Stimulated activated CD4-positive, alpha-beta T cell treated with anti-CD3 and anti-CD28 coated beads, Interleukin-4, amount 100 ng/mL, for 1 hour (primary cell): ENCODE measurements at regions not wholly inside any gene's neighbourhood (a gene's known extent, or its start where the extent isn't known, plus 50 kb on each side); places are given as distances from the start of the nearest gene placed in this dataset.

Experiments used
- DNase-seq: peaks from one replicate; pipeline ENCODE4 v3.0.0-alpha.2; 2020

DNA sequence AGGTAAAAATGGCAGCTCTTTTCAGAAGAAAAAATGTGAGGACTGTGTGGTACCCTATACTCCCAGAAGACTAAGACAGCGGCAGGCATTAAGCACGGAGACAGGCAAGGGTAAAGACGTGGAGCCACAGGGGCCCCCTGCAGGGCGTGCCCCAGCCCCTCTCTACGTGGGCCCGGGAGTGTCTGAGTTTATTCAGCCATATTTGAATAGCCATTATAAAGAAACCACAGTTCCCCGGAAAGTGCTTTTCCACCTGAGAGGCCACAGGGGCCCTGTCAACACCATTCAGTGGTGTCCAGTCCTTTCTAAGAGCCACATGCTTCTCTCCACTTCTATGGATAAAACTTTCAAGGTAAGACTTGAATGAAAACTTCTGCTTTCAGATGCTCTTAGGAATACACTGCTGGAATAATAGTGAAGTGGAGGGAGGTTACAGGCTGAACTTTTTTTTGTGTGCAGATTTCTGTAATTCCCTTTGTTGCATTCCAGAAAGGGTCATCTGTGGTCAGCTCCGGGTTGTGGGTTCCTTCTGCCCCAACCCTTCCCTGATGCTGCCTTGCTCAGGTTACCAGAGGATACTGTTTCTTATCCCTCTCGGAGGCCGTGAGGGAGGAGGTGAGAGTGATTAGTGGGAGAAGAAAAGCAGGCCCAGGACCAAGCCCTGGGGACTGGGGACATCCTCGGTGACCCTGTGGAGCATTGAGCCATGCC is 58.4 kb downstream of the SLC25A47 start:
- no peak for DNase-seq

DNA sequence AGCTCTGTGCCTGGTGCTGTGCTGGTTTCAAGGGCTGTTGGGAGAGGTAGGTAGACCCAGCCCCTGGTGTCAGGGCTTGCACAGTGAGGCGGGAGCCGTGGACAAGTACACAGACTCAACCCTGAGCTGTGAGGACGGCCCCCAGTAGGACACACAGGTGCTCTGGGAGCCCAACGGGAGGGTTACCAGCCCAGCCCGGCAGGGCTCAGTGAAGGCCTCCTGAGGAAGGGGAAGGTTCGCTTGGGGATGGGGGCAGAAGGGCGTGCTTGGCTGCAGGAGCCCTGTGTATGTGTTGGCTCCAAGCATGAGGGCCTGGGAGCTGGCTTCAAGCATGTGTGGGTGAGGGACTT is 58.9 kb downstream of the SLC25A47 start:
- no peak for DNase-seq

DNA sequence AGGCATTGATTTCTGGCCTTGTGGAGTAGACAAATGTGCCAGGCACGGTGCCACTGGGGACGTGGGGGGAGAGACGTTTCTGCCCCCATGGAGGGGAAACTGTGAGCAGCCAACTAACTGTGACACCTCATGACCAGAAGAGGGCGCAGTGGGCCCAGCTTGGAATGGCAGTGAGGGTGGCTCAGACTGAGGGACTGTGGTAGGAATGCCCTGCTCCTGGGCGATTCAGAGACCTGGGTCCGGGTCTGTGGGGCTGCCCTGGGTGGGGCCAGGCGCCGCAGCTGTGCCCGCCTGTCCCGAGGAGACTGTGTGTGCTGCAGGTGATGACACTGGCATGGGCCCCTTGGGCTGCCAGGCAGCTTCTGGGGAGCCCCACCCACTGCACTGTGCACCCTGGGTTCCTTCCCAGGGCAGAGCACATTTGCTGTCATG is 60.6 kb downstream of the SLC25A47 start:
- peak; percentile 59 for DNase-seq

DNA sequence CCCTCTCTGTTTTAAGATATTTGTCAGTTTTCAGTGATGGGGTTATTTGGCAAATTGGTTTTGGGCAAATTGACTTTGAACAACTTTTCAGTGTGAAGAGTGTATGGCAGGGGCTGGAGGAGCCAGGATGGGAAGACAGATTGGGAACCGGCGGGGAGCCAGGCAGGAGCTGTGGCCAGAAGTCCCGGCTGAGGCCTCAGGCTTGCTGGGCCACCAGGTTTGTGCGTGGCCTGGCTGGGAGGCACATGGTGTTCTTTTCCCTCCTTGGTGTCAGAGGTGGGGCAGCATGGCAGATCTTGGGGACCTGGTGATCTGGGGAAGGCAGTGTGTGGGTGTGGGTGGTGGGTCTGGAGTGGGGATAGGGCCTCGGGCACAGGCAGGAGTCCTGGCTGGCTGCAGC is 61.1 kb downstream of the SLC25A47 start:
- no peak for DNase-seq

DNA sequence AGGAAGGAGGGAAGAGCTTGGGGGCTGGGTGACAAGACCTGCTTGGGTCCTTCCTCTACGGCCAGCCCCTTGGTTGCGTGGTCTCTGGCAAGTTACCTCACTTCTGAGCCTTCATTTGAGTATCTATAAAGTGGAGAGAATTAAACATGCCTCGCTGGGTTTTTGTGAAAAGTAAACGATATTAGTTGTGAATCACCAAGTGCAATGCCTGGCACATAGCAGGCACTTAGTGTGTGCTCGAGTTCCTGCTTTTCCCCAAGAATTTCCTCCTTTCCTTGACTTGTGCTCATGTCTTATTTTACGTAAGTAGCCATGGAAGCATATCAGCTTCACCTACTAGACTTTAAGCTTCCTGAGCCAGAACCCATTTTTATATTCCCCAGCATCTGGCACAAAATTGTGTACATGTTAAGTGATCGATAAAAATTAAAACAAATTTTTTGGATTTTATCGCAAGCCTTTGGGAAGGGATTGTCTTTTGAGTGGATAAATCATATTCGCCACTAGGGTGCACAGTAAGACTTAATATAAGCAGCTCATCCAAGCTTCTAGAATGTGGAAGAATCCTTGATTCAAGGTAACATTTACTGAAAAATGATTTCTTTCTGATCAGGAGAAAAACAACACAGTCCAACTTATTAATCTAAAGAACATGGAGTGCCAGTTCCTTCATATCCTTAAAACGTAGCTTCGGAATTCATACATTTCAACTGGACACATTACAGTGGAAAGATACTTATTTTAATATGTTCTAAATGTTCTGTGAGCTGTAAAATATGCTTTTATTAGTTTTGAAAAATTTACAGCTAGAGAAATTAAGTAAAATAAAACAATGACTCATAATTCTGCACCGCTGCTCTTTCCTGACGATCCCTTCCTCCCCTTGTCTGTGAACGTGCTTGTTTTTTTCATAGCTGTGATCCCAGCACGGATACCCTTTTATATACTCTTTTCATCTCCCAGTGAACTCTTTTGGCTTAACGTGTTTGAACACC is 62.0 kb downstream of the SLC25A47 start:
- DNase-seq, result no peak

DNA sequence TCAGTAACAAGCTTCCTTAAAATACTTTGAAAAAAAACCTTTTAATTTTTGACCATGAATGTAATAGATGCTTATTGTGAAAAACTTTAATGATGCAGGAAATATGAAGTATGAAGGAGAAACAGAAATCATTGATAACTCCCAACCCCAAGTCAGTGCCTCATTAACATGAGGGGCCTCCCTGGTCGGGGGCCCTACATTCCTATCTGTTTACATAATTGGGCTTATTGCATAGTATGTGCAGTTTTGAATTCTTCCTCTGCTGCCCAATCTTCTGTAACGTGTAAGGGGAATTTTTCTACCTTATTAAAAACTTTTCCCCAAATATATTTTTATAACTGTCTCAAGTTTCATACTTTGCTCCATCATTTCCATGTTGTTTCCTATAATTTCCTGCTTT is 63.0 kb downstream of the SLC25A47 start:
- no peak for DNase-seq

DNA sequence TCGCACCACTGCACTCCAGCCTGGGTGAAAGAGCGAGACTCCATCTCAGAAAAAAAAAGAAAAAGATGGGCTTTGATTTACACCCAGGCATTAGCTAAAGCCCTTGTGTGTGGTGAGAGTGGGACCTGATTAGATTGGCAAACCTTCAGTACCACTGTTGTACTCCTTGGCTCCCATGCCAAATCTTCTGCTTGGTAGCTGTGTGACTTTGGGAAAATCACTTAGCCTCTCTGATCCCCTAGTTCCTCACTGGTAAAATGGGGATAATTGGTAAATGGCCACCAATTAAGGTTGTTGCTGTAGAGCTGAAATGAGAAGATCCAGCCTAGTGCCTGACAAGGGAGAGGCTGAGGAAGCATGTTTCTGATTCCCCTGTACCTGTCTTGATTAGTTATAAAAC is 63.7 kb downstream of the SLC25A47 start:
- DNase-seq, result no peak

DNA sequence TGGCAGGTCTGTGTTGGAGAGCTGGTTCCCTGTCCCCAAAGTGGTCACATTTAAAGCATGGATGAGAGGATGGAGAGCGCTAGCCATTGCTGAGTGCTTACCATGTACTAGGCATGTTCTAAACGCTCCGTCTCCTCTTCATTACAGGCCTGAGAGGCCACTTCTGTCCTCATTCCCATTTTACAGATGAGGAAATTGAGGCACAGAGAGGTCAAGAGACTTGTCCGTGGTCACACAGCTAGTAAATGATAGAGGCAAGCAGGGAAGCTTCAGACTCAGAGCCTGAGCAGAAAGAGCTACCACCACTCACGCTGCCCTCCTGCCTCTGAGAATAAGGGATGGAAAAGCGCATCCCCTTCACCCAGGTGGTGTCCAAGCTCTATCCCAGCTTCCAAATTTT is 64.3 kb downstream of the SLC25A47 start:
- no peak for DNase-seq

DNA sequence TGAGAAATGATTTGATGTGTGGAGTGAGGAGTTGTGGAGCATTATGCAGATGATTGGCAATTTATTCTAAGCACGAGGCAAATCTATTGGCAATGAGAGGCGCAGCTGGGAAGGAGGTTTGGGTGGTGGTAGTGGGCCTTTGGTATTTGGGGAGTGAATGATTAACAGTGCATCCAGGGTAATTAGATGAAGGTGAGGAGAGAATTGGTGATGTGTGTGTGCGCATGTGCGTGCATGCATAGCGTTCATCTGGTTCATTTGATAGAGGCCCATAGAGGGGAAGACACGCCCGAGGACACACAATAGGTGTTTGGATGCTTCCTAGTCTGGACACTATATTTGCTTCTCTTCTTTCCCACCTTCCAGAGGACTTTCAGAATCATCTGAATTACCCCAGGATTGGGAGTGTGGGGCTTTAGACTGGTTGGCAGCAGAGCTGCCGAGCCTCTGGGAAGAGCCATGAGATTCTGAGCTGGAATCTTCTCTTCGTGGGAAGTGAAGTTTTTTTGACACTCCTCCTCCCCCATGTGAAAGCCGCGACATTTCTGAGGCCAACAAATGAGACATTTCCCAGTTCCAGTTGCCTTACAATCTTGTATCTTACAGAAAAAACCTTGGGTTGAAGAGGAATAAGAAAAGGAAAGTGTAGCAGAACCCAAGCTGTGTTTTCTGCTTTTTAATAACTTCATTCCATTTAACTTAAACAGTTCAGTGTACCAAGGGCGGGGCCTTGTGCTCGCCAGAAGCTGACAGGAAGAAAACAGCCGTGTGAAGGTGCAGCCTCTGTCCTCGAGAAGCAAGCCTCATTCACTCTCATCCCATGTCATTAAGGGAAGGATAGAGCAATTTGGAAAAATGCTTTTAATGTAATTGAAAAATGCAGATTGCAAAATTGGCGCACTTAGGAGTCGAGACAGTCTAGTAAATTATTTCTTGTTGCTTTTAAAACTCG is 65.2 kb downstream of the SLC25A47 start:
- DNase-seq, result no peak

DNA sequence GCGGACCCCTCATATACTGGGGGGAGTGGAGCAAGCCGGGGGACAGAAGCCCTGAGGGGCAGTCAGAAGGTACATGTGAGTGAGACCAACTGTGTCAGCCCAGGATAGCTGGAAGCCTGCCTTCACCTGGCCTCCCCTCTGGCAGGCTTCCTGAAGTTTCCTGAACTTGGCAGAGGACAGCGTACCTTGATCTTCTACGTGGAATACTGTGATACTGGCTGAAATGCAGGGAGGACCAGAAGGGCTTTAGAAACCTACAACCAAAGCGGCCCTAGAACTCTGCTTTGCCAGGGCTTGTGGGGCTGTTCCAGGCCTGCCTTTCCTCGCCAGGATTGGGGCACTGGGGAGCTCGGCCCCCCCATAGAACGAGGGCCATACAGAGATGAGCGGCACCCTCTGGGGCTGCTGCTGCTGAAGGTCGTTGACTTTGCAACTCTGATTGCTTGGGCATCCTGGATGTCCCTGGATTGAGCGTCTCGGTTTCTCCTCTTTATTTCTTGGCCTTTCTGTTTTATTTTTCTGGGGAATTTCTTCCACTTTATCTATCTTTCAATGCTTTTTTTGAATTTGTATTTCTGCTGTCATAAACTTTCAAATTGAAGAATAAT is 66.5 kb downstream of the SLC25A47 start:
- DNase-seq, result no peak

DNA sequence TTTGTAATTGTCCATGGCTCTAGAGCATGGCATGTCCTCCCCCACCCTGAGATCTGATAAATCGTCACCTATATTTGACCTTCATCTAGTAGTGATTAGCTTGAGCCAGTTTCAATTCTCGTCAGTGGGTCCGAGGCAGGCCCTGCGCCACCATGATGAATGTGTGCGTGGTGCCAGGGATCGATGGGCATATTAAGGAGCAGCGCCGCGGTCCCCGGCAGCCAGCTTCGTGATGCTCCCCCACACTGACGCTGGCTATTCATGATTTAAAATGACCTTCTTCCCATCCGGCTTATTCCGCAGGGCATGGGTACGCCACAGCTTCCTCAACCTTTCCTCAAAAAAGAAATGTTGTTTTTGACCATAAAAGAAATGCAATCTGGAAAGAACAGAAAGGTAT is 68.0 kb downstream of the SLC25A47 start:
- no peak for DNase-seq

DNA sequence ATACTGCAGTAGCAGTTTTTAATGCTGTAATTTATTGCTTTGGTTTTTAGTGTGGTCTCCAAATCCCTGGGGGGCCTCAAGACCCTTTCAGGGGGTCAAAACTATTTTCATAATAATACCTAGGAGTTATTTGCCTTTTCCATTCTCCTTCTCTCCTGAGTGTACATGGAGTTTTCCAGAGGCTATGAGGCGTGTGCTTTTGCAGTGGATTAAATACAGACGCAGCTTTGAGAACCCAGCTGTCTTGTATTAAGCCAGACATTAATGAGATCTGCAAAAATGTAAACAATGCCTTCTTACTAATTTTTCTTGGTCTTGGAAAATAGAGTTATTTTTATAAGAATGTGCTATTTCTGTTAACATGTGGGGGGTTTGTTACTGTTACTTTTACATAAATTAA is 68.6 kb downstream of the SLC25A47 start:
- no peak for DNase-seq

DNA sequence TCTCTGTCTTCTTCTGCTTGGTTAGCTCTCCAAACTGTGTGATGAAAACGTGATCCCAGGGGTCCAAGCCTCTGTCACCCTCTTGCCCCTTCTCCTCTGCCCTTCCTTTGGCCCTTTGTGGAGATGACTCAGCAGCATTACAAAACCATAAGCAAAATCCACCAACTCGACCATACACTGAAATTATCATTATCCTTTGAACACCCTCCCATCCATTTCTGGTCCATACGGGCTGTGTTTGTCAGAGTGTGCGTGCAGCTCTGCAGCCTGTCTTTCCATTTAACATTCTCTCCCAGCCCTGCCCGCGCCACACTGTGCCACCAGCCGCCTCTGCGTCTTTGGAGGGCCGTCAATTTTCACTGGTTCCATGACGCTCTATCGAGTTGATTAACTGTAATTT is 69.2 kb downstream of the SLC25A47 start:
- DNase-seq, result no peak

DNA sequence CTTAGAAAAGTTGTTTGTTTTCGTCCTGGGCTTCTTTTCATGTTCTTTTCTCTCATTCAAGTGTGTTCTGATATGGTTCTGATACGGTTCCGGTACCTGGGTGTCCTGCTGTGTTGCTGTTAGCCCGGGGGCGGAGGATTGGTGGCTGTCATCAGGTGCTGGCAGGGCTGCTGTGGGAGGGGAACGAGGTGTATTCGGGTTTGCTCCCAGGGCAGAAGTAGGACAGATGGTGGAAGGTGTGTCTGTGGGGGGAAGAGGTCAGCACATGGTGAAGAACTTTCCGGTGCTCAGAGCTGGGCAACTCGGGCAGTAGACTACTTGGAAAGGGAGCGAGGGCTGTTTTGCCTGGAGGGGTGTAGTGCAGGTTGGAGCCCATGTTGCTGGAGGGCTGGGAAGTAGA is 70.2 kb downstream of the SLC25A47 start:
- no peak for DNase-seq

DNA sequence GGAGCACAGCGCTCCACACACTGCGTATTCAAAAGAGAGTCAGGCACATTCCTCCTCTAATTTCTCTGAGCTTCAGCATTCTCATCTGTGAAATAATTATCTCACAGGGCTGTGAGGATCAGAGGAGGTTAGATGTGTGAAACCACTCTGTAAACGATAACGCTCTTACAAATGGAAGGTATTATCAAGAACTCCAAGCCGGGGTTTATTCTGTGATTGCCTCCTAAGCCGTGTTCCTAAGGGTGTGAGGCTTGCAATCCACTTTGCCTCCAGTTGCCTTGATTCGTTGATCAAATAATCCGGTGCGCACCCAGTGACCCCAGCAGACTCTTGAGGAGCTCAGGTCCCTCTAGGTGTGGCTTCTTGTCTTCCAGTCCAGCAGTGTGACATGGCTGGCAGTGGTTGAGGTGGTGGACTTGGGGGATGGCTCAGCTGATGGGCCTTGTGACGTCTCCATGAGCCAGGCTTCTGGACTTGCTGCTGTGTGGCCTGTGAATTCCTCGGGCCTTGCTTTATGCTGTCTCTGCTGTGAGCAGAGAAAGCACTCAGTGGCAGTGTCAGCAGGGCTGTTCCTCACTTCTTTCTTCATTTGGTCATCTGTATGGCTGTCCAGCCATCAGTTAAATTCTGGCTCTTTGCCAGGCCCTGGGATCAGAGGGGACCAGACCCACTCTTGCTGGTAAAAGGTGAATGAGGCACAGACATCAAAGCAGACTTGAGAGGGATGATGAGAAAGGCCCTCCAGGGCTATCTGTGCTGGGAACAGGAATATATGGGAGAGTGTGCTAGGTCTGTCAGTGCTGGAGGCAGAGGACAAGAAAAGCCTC is 71.0 kb downstream of the SLC25A47 start:
- no peak for DNase-seq

DNA sequence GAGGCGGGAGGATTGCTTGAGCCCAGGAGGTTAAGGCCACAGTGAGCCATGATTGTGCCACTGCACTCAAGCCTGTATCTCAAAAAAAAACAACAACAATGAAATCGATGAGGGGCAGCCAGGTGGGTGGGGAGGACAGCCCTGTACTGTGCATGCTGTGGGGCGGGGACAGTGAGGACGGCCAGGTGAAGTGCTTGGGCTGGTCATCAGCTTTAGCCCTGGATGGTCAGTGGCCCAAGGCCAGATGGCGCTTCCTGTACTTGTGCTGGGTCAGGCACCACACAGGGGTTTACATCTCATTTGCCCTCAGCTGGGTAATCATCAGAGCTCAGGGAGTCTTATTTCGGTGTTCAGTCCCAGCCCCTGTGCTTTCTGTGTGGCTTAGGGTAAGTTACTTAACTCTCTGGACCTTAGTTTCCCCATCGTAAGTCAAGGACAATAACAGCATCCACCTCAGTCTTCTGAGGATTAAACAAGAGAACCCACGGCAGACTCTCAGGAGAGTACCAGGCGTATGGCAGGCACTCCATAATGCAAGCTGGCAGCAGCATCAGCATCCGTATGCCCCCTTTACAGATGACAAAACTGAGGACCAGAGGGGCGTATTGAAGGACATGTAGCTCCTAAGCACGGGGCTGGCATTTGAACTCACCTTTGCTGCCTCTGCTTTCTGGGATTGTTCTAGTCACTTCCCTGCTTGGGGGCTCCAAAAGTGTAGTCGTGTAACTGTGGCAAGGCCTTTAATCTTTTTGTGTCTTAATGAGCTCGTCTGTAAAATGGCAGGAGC is 71.9 kb downstream of the SLC25A47 start:
- no peak for DNase-seq

DNA sequence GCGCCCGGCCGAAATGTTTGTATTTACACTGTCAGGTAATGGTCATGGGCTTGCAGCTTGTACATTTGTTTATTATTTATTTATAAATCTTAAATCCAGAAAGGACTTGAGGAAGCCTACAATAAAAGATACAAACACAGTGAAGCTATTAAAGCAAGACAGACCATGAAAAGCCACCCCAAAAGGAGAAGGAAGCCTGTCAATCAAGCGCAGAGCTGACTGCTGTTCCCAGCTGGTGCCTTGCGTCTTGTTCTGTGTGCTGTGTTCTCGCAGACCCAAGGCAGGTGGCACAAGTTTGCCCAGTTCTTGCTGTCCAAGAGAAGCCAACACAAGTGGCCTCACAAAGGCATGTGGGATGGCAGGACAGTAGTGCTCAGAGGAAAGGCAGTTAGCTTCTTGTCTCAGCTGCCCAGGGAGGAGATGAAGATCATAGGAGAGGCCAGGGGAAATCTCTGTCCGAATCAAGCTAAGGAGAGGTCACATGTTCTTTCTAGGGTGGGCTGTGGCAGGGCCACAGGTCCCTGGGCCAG is 73.2 kb downstream of the SLC25A47 start:
- no peak for DNase-seq

DNA sequence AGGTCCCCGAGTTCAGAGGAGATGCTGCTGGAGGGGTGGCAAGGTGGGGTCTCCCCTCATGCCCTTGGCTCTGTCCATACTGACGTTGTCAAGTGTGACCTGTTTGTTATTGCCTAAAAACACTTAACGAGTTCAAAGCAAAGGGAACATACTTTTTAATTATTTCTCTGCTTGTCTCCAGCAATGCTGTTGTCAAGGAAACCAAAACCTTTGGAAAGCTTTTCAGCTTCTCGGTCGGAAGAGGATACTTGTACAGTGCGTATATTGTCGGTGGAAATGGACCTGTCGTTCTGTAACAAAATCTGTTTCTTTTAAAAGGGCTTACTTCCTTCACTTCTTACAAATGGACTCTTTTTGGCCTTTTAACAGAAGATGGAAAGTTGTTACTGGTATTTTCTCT is 73.9 kb downstream of the SLC25A47 start:
- DNase-seq, result no peak

DNA sequence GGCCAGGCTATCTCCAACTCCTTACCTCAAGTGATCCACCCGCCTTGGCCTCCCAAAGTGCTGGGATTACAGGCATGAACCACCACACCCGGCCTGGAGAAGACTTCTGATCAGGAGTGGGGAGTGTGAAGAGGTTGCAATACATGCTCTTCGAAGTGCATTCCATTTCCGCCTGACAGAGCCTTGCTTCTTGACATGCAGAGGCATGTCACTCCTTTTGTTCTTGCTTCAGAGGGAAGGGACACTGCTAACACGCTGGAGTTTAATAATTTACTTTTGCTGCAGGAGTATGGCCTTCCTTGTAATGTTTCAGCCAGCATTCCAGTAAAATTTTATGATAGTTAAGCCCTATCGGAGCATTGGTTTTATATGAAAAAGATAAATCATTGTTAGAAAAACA is 74.9 kb downstream of the SLC25A47 start:
- no peak for DNase-seq

DNA sequence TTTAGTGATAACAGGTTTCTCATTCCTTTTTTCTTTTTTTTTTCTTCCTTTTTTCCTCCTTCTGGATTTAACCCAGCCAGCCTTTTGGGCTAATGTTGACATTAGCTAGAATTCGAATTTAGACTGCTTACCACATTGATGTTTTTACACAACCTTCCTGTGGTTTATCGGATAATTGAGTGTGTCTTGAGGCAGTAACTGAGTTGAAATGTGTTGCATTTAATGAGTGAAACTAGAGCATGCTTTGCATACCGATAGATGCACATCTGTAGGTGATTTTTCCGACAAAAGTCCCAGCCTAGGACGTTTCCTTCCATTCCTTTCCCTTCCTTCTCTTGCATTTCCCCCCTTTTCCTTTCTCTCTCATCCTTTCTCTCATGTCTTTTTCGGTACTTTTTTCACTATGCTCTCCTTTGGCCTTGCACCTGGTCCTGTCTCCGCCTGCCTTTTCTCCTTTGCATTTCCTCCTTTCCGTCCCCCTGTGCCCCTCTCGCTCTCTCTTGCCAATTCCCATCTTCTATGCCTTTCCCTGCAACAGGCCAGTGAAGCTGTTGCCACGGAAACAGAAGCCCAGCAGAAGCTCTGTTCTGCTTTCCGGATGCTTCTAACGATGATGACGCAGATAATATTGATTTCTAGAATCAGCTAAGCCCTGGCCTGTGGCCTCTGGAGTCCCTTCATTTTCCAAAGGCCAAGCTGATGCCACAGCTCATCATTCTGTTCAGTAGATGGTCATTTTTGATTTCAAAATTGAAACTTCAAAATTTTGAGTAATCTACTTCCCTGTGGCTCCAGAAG is 76.1 kb downstream of the SLC25A47 start:
- DNase-seq, result no peak
